GM19240 (cell line): ENCODE measurements at regions not wholly inside any gene's neighbourhood (a gene's known extent, or its start where the extent isn't known, plus 50 kb on each side); places are given as distances from the start of the nearest gene placed in this dataset.

Experiments
- DNase-seq: peaks from one replicate; pipeline ENCODE4 v3.0.0; 2011; ENCODE audit warnings: low spot score; ENCODE audit not compliant: insufficient read length

GRCh38 chr9:126089789-126090188 is 236.8 kb upstream of the MVB12B start:
- DNase-seq, result no peak

GRCh38 chr9:126093771-126094170 is 232.9 kb upstream of the MVB12B start:
- no peak for DNase-seq

GRCh38 chr9:126095546-126096190 is 231.0 kb upstream of the MVB12B start:
- no peak for DNase-seq

DNA sequence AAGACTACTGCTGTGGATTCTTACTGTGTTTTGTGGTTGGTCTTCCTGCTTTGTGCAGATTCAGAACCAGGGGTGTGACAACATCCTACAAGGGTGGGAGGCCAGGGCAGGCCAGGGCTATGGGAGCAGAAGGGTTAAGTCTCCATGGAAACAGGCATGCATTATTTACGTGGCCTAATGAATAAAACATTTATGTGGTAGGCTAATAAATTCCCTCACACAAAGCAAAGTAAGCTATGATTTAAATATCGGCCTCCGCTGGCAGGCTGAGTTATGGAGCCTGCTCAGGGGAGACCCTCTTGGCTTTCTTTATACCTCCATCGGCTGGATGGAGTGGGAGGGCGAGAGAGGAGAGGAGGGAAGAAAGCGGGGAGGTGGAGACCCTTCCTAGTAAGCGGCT is 230.3 kb upstream of the MVB12B start:
- DNase-seq, result no peak

- DNase-seq, result no peak
These were observed 228.9 kb upstream of the MVB12B start for GRCh38 chr9:126097679-126098078.

GRCh38 chr9:126106404-126106803 is 220.2 kb upstream of the MVB12B start:
- no peak for DNase-seq

GRCh38 chr9:126107693-126108092 is 218.9 kb upstream of the MVB12B start:
- no peak for DNase-seq

DNA sequence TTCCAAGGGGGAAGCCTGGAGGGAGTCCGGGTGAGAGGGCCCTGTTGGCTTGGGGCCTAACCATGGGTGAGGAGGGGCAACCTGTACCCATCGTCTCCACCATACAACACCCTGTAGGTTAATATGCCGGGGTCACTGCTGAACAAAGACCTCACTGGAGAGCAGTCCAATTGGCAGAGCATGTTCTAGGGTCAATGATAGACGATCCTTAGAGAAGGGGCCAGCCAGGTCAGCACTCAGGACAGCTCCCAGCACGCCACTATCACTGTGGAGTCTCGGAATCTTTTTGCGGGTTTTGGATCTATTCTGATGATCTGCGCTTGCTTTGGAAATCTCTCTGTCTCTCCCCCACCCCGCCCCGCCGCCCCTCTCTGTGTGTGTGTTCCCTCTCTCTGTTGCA is 218.4 kb upstream of the MVB12B start:
- DNase-seq, result no peak

DNA sequence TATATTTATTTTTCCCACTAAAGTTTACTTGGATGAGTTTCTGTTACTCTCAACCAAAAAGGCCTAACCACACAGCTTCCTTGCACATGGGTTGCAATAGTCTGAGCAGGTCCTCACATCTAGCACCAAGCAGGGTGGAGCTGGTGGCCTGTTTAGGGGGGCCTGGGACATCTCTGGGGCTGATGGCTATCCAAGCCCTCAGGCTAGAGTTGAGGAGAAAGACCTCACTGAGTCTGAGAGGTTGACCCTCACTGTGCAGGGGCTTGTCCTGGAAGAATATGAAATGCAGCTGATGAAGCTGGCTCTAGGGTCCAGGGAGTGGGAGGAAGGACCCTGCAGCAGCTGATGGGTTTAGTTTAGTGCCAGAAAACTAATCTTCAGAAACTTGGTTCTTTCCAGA is 217.1 kb upstream of the MVB12B start:
- DNase-seq, result no peak

DNA sequence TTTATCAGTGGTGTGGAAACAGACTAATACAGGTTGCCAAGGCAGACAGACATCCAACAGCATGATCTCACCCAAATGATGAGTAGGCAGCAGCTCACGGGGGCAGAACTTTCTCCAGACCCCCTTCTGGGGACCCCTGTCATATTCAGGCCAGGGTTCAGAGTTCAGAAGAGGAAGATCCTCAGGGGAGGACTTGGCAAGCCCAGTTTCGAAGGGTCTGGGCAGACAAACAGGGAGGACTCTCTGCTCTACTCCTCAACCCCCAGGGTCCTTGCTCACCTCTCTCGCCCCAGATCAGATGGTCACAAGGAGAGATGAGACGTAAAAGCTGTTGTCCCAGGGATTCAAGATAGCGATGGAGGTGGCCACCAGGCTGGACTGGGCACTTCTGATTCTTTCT is 215.1 kb upstream of the MVB12B start:
- no peak for DNase-seq

GRCh38 chr9:126112135-126112720 is 214.4 kb upstream of the MVB12B start:
- no peak for DNase-seq

GRCh38 chr9:126113176-126113575 is 213.5 kb upstream of the MVB12B start:
- DNase-seq, result no peak

- DNase-seq, result no peak
These were observed 212.7 kb upstream of the MVB12B start for GRCh38 chr9:126113756-126114408.

- no peak for DNase-seq
These were observed 212.2 kb upstream of the MVB12B start for GRCh38 chr9:126114409-126114760.

DNA sequence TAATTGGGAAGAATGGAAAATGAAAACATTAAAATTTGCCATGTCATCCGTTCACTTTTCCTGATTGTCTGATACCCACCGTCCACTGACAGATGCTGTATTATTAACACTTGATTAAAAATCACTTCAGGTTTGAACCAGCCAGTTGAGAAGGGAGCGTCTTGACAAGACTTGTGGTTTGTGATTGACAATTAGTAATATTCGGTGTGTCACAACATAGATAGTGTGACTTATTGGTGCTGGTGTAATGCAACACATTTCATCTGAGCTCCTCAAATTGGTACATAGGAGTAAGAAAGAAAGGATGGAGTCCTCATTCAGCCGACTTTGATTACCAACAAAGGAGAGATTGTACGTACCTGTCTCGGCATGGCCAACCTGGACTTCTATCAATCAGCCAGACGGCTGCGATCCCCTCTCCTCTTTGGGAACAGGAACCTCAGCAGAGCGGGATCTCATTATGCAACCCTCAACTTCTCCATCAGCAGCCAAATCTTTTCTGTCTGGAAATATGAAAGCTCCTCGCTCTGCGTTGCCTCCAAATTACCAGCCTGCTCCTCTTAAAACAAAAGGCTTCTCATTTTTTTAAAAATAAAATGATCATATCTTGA is 211.7 kb upstream of the MVB12B start:
- no peak for DNase-seq

DNA sequence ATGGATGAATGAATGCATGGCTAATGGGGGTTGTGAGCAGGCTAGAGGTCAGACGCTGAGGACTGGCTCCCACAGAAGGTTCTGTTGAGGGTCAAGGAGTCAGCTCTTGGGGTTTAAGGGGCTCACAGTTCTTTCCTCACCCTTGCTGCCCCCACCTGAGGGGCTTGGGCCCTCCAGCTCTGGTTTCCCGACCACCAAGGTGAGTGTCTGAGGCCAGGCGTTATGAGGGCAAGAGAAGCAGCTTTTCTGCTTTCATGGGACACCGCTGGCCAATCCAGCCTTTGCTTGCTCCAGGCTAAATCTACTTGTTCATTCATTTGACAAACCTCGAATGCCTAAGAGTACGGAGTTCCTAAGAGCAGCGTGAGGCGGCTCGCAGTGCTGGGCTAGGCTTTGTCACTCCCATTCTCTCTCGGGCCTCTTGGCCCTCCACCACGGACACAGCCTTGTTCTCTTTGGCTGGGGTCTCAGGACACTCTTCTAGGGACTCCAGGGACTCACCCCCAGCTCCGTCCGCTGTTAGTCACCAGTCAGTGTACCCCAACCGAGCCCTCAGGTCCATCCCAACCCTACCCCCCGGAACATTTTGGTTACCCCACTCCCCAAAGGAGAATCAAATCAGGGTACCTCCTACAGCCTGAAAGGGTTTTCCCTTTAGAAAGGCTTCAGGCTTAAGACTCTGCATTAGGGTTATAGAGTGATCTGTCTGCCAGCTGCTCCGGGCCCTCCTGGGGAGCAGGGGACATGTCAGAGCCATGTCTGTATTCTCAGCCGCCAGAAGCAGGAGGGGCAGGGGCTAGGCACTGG is 210.1 kb upstream of the MVB12B start:
- no peak for DNase-seq

- no peak for DNase-seq
These were observed 209.5 kb upstream of the MVB12B start for GRCh38 chr9:126117158-126117425.

DNA sequence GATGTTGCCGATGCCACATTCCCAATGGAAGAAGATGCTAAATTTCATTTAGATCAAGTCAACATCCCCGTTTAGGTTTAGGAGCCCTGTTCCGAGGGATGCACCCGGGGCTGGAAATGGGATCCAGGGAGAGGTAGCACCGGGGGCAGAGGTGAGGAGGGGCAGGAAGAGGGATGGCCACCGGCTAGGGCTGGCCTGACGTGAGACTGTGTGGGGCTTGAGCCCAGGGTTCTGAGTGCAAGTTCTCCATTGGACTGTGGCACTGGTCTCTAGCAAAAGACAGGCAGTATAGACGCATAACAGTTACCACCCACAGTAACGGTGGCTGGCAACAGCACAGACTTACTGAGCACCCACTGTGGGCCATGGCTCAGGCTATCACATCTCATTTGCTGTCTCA is 209.0 kb upstream of the MVB12B start:
- no peak for DNase-seq

DNA sequence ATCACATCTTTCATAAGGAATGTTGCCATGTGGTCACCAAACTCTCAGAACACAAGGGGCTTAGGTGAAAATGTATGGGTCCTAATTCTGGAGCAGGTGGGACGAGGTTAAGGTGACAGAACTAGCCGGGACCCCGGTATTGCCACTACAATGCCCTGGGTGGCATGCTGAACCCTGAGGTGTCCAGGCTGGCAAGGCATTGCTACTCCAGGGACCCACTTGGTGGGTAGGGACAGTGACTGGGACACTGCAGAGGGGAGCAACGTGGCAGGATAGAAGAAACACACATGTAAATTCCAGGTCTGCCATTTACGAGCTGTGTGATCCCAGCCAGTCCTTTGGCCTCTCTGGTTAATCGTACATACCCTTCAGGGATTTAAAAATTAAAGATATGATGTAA is 206.9 kb upstream of the MVB12B start:
- DNase-seq, result no peak

GRCh38 chr9:126122901-126123616 is 203.6 kb upstream of the MVB12B start:
- DNase-seq, result no peak

GRCh38 chr9:126123927-126124326 is 202.7 kb upstream of the MVB12B start:
- DNase-seq, result no peak
